ENCODE measurements at regions not wholly inside any gene's neighbourhood (a gene's known extent, or its start where the extent isn't known, plus 50 kb on each side); places are given as distances from the start of the nearest gene placed in this dataset.
A peak's percentile ranks its signal among the peaks of the same experiment; 100 is the strongest.
"Not testable (repeated sequence)": the region's sequence is repeated elsewhere in the genome, so short reads cannot be mapped to it uniquely, and the experiment has no call there.

DNA sequence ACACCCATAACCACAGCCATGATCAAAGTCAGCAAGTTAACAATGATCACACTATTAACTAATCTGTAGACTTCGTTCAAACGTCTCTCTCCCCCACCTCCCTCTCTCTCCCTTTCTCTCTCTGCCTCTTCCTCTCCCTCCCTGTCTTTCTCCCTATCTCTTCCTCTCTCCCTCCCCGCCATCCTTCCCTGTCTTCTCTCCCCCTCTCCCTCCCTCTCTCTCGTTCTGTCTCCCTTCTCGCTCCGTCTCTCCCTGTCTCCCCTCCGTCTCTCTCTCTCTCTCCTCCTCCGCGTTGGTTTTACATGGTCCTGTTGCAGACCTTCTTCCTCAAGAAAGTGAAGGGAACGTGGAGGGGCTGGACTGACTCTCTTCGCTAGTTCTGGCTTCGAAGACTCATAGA, 308.9 kb upstream of the FOXQ1 start:
- DNase-seq (ENCODE audit: low read depth): no peak

GRCh38 chr6:1001655-1002349, 308.9 kb upstream of the EXOC2 start:
- no peak for DNase-seq (ENCODE audit: low read depth)

DNA sequence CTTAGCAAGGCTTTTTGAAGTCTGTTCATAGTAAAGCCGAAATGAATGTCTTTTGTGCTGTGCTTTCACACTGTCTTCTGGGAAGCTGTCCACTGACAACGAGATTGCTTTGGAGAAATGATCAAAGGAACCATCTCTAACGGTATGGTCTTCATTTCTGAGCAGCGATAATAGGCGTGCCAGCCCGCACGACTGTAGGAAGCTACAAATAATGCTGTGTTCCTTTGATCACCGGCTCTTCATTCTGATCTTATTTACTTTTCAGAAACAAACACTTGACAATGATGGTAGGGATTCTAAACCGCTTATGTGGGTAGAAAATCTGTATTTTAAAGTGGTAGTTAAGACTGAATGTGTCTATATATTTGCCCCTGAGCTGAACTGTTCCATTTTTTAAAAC, 306.6 kb upstream of the EXOC2 start:
- no peak for DNase-seq (ENCODE audit: low read depth)

- DNase-seq (ENCODE audit: low read depth): no peak
These were observed 305.6 kb upstream of the EXOC2 start for GRCh38 chr6:998551-998950.

DNA sequence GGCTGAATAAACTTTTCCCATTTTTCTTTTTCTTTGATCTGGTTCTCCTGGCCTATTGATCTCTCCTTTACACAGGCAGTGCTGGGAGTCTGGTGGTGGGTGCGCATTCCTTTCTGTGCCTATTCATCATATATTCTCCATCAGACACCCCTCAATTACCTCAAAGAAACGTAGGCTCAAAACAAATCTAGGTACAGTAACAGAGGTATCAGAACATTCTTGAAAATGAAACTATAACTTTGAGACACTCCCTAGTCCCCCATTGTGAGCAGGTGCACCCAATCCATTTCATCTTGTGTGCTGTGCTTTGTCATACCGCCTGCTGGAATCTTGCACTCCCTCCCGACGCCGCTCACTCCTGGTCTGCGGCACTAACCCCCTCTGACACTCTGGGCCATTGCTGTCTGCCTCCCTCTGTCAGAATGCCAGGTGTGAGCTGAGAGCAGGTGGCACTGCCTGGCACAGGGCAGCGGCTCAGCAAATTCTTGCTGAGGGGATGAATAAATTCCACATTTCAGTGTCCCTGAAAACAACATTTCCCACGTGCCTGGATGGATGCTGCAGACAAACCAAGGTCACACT, 303.4 kb upstream of the EXOC2 start:
- DNase-seq (ENCODE audit: low read depth): no peak

DNA sequence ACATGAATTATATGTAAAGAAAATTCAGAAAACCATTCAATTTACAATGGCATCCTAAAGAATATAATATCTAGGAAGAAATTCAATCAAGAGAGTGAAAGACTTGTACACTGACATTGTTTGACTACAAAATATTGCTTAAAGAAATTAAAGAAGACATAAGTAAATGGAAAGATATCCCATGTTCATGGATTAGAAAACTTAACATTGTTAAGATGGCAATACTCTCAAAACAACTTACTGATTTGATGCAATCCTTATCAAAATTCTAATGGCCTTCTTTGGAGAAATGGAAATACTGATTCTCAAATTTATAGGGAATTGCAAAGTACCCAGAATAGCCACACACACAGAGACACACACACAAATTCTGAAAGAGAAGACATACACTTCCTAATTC, 298.3 kb upstream of the EXOC2 start:
- no peak for DNase-seq (ENCODE audit: low read depth)

- DNase-seq (ENCODE audit: low read depth): no peak
These were observed 291.1 kb upstream of the EXOC2 start for GRCh38 chr6:984031-984430.

DNA sequence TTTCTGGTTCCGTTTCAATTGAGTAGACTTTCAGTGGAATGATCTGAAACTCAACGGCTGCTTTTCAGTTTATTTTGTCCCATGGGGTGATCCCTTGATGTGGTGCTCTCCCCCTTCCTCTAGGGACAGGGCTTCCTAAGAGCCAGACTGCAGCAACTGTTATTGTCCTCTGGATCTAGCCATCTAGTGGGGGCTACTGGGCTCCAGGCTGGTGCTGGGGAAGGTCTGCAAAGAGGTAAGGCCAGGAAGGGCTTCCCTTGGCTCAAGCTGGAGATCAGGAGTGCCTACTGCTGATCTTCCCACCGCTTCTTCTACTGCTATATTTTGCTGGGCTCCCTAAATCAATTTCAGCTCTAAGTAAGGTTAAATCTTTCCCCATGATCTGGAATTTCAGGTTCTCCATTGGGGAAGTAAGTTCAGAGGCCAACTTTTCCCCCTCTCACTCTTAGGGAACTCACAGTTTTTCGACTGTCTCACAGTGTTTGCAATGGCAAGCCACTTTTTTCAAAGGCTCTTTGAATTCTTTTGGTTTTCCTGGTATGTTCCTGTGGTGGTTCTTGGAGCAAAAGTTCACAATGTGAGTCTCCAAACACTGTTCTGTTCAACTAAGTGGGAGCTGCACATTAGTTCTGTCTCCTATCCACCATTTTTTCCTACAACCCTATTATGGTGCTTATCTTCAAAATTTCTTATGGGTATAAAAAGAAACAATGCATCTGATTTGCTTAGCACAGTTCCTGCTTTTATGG, 286.2 kb upstream of the EXOC2 start:
- peak; percentile 15 for DNase-seq (ENCODE audit: low read depth)

- DNase-seq (ENCODE audit: low read depth): not testable (repeated sequence)
These were observed 284.3 kb upstream of the EXOC2 start for GRCh38 chr6:977226-977625.

DNA sequence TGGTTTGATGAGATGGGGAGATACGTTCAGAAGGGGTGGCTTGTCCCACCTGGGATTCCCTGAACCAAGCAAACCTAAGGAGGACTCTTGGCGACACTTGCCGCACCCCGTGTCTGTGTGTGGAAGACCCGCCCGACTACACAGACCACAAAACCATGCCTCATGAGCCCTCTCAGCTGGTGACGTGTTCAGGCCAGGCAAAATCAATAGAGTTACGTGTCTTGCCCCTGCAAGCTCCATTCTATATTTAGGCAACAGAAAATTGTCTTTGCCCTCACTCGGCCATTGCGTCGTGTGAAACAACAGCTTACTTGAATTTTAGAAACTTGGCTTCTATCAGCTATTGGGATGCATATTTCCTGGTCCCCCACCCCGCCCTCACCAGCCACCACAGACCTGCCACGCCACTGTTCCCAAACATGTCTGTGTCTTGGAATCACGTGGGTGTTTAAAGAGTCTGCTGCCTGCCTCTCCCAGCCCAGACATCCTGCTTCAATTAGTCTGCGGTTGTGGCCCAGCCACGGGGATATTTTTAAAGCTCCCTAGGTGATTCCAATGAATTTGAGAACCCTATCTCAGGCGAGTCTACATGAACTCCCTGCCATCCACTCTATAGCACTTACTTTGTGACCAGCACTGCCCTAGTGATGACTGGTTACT, 279.2 kb upstream of the EXOC2 start:
- no peak for DNase-seq (ENCODE audit: low read depth)

DNA sequence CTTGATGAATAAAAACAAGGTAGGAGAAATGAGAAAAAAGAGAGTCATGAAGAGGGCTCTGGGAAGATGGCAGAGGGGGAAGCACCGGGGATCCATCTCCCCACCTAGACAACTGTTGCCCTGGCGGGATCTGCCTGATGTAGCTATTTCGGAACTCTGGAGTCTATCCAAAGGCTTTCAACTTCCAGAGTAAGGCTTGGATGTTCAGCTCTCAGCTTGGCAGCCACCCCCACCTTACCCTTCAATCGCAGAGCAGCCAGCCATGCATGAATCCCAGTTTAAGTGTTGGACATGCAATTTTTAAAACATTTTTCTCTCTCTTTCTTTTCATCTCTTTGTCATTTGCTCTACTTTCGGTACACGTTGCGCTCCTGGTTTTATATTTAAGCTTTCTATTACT, 275.9 kb upstream of the EXOC2 start:
- peak; percentile 19 for DNase-seq (ENCODE audit: low read depth)

DNA sequence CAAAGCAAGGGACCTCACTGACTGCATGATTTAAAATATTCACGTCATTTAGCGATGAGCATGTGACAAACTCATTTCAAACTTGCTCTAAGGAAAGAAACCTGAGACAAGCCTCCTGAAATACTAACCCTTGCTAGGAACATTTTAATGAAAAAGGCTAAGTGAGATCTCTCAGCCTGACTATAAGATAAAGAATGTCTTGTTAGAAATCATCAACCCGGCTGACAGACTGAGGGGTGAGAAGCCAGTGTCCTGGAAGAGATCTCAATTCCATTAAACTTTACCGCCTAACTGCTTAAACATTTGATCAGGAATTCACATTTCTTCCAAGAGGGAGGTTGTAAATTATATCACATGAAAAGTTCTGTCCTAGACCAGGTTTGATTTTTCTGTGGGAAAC, 274.8 kb upstream of the EXOC2 start:
- DNase-seq (ENCODE audit: low read depth): peak; percentile 49

DNA sequence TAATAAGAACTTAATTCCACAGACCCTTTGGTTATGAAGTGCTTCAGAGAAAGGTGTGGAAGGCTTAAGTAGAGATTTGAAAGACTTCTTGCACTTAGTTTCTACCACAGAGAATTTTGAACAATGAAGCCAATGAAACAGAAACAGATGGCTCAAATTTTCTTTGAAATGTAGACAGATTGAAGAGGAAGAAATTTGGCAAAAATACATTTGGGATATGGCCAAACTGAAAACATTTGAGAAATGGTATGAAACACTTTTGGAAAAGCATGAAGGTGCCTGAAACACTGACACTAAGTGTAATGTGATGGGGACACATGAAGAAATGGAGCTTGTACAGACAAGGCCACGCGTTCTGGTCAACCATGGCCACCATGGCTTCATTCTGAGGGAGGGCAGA, 272.4 kb upstream of the EXOC2 start:
- DNase-seq (ENCODE audit: low read depth): no peak

DNA sequence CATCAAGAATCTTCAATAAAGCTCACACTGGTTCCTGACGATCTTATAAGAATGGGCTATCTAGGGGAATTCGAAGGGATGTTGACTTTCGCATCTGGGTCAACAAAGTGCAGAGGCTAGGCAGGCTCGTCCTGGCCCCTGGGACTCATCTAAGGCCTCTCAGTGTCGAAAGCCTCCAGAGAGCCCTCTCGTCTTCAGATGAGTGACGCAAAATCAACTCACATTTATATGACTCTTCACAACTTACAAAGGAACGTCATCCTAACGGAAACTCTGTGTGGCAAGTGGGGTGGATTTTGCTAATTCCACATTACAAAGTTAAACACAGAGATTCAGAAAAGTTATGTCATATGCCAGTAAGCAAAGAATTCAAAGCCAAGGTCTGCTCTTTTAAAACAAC, 270.5 kb upstream of the EXOC2 start:
- no peak for DNase-seq (ENCODE audit: low read depth)

DNA sequence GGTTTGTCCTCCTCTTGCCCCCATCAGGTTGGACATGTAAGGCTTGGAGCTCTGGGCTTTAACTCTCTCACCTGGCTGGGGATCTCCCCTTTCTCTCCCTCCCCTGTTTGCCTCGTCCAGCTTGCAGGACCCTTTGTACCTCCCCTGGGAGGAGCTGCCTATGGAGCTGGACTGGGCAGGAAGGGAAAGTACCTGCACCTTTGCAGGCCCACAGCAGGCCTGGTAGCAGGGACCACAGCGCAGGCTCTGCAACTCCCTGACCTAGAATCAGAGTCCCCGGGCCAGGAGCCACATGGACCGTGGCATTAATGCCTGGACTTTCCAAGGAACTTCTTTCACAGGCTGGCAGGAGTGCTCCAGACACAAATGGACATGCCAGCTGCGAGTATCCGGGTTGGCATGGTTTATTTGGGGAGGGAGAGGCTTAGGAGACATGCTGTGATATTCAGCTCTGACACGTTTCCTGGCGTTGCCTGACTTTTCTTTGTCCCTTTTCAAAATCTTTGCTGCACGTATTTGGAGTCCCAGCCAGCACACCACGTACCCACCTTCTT, 268.5 kb upstream of the EXOC2 start:
- no peak for DNase-seq (ENCODE audit: low read depth)

GRCh38 chr6:960356-960755, 267.4 kb upstream of the EXOC2 start:
- DNase-seq (ENCODE audit: low read depth): no peak

DNA sequence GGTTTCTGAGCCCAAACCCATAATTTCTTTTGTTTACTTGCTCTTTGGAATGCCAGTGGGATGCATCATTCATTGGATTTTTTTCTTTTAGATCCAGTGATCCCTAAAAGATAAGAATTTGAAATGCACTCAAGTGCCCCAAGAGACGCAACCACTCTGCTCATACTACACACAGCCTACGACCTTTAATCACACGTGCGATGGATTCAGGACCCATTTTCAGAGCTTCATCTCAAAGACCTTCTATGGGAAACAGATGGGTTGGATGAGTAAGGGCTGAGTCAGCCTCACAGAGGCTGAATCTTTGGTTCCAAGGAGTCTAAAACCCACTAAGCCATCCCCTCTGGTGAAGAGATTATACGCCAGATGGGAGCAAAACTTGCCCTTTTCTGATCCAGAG, 265.5 kb upstream of the EXOC2 start:
- peak; percentile 21 for DNase-seq (ENCODE audit: low read depth)

GRCh38 chr6:951399-952181, 258.7 kb upstream of the EXOC2 start:
- DNase-seq (ENCODE audit: low read depth): no peak

GRCh38 chr6:947235-947934, 254.4 kb upstream of the EXOC2 start:
- DNase-seq (ENCODE audit: low read depth): no peak

- peak; percentile 47 for DNase-seq (ENCODE audit: low read depth)
These were observed 253.6 kb upstream of the EXOC2 start for GRCh38 chr6:946546-946945.

Measured in renal cortical epithelial cell (primary cell).